ENCODE measurements at regions not wholly inside any gene's neighbourhood (a gene's known extent, or its start where the extent isn't known, plus 50 kb on each side); places are given as distances from the start of the nearest gene placed in this dataset.
"Not testable (repeated sequence)": the region's sequence is repeated elsewhere in the genome, so short reads cannot be mapped to it uniquely, and the experiment has no call there.

DNA sequence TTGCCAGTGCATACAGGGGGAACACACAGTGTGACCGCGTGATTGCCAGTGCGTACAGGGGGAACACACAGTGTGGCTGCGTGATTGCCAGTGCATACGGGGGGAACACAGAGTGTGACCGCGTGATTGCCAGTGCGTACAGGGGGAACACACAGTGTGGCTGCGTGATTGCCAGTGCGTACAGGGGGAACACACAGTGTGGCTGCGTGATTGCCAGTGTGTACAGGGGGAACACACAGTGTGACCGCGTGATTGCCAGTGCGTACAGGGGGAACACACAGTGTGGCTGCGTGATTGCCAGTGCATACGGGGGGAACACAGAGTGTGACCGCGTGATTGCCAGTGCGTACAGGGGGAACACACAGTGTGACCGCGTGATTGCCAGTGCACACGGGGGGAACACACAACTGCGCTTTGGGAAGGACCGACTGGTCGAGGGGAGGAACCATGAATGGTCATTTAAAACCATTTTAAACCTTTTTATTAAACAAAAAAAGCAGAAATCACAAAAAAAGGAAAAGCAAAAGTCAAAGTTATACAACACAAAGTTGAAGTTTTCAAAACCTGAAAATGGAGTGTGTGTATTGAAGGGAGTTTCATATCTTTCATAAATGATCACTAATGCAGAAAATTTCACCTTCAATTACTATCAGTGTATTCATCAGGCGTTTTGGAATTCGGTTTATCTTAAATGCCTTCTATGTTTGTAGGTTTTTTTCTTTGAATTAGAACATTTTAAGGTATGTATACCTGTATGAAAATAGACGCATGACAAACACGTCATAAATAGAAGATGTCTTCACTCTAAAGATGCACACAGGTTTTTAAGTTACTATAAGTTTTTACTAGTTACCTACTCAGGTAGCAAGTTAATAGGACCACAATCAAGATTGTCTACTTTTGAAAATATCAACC, 141.0 kb downstream of the RTP5 start:
- H3K4me3 Mint-ChIP-seq, H3K9me3 Mint-ChIP-seq, DNase-seq, POLR2A ChIA-PET, H3K27me3 Mint-ChIP-seq, H3K36me3 Mint-ChIP-seq: not testable (repeated sequence)
- Mint-ChIP-seq H3K27ac (peak overlapping the region in 5 of 10 donors; percentile 25 to 82 (median 75)), H3K4me1 (peaks cover 3 to 13% (median 10%) of the 10 kb centered on the region in 4 donors)
- ATAC-seq = peak; percentile 55 to 68

DNA sequence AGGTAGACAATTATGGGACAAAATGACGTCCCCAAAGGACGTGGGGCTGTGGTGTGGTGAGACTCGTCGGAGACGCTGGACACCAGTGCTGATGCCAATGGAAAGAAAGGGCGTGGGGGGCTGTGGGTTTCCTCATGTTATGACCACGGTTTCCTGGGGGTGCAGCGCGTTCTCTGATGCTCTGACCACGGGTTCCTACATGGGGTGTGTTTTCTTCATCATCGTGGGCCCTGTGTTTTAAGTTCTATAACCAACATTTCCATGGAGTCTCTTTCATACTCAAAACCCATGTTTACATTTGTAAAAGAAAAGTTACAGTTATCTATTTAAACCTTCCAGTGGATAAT, 141.6 kb downstream of the RTP5 start:
- Mint-ChIP-seq H3K4me1 (peaks cover 3 to 13% (median 10%) of the 10 kb centered on the region in 4 donors), H3K27me3 (no peaks in the 10 kb centered on the region), H3K9me3 (no peaks in the 10 kb centered on the region), H3K4me3 (no peak overlapping the region), H3K36me3 (no peaks in the 10 kb centered on the region), H3K27ac (peak overlapping the region in 7 of 10 donors; percentile 8 to 82 (median 71))
- ATAC-seq = peak; percentile 74 to 81
- DNase-seq = peak in 4 of 10 donors; percentile 31 to 41 (median 37)
- POLR2A ChIA-PET = no interaction called here

DNA sequence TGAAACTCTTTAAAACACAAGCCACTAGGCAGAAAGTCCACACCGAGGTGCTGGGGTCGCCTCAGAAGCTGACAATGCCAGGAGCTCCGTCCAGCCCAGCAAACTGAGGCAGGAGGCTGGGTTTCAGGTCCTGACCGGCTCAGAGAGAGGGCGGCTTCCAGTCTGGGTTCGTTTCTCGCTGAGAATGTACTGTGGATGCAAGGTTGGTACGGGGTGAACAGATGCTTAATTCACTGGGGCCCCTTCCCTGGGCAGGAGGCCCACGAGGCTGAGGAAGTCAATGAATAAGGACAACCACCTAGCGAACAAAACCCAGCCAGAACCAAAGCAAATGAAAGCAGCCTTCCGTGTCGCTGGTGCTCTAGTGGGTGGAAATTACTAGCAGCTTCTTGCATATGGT, 142.0 kb downstream of the RTP5 start:
- POLR2A ChIA-PET = no interaction called here

DNA sequence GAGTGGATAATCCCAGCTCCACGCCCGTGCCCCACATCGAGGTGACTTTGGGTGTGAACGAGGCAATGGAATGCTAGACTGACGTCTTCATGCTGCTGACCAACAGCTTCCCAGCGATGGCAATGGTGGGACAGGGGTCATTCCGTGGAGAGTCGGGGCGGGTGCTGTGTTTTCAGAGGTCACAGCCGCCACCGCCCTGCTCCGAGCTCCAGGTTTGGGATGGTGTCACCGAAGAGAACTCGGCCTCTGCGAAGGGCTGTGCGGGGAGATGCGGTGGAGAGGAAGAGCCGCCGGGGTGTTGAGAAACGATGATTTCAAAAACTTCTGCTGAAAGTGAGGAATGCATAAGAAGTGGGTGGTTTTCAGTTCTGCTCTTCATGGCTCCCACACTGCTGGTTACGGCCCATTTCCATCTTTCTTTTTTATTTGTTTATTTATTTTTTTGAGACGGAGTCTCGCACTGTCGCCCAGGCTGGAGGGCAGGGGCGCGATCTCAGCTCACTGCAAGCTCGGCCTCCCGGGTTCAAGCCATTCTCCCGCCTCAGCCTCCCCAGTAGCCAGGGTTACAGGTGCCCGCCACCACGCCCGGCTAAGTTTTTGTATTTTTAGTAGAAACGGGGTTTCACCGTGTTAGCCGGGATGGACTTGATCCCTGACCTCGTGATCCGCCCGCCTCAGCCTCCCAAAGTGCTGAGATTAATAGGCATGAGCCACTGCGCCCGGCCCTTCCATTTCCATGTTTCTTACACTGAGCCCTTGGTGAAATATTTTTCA, 142.6 kb downstream of the RTP5 start:
- H3K27me3 Mint-ChIP-seq = no peaks in the 10 kb centered on the region
- POLR2A ChIA-PET = no interaction called here
- peak overlapping the region in 1 of 10 donors; percentile 24 for H3K4me3 Mint-ChIP-seq
- no peaks in the 10 kb centered on the region for H3K36me3 Mint-ChIP-seq
- peak overlapping the region in 2 of 10 donors; percentile 39 to 52 for H3K27ac Mint-ChIP-seq
- ATAC-seq (no peak), DNase-seq (no peak)
- peaks cover 0 to 3% (median 0%) of the 10 kb centered on the region in 9 donors for H3K9me3 Mint-ChIP-seq
- peaks cover 3 to 13% (median 10%) of the 10 kb centered on the region in 4 donors for H3K4me1 Mint-ChIP-seq

More for the DNA sequence above, 142.0 kb downstream of the RTP5 start:
- peaks cover 3 to 13% (median 10%) of the 10 kb centered on the region in 4 donors for H3K4me1 Mint-ChIP-seq
- no peak overlapping the region for H3K4me3 Mint-ChIP-seq
- ATAC-seq (peak; percentile 9 to 16), DNase-seq (no peak)
- no peaks in the 10 kb centered on the region for H3K9me3 Mint-ChIP-seq
- peak overlapping the region in 7 of 10 donors; percentile 8 to 80 (median 63) for H3K27ac Mint-ChIP-seq
- no peaks in the 10 kb centered on the region for H3K27me3 Mint-ChIP-seq
- H3K36me3 Mint-ChIP-seq = no peaks in the 10 kb centered on the region

DNA sequence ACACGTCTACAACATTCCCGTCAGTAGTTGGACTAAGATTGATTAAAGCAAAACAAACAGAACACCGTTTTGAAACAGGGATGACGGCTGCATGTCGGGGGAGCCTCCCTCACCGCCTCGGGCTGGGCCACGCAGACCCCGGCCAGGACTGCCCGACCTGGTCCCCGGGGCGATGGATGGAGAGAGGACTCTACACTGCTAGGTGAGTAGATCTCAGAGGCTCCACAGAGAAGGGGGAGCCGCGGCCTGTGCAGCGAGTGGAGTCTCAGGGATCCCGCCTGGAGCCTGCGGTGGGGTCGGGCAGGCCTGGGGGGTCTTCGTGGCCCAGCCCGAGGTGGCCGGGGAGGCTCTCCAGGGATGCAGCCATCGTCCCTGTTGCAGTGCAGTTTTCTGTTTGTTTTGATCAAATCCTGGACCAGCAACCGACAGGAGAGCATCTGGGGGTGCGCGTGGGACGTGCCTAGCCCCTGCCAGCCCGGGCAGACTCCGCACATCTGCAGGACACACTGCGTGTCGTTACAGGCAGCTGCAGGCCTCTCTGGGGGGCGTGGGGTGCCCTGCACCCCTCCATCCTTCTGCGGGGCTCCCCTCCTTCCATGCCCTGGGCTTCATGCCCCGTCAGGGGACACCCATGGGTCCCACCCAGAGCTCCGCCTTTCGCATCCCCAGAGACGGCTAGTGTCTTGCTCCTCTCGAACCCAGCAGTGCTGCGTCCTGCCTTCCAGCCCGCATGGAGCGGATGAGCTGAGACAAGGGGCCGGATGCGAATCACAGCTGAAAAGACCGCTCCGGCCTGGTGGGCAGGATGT, 143.6 kb downstream of the RTP5 start:
- POLR2A ChIA-PET = no interaction called here
- Mint-ChIP-seq H3K4me1 (peaks cover 3 to 13% (median 10%) of the 10 kb centered on the region in 4 donors), H3K27ac (no peak overlapping the region), H3K9me3 (peaks cover 0 to 3% (median 0%) of the 10 kb centered on the region in 9 donors), H3K27me3 (no peaks in the 10 kb centered on the region), H3K4me3 (no peak overlapping the region), H3K36me3 (no peaks in the 10 kb centered on the region)
- DNase-seq (no peak), ATAC-seq (no peak)

DNA sequence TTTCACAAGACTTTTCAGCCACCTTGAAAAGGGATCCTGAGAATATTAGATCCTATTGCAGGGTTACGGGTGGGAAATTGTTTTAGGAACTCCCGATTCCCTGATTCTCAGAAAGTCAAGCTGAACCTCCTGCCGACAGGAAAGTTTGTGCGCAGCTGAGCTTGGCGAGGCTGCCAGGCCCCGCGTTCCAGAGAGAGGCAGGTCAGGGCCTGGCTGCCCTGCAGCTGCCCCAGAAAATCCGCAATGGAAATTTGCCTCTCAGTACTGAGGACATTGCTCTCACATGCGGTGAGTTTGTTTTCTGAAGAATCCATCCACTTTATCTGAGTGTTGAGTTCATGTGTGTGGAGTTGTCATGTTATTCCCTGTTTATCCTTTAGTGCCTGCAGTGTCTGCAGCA, 144.2 kb downstream of the RTP5 start:
- POLR2A ChIA-PET = no interaction called here
- no peaks in the 10 kb centered on the region for H3K36me3 Mint-ChIP-seq
- peaks cover 3 to 13% (median 10%) of the 10 kb centered on the region in 4 donors for H3K4me1 Mint-ChIP-seq
- DNase-seq (no peak), ATAC-seq (no peak)
- H3K9me3 Mint-ChIP-seq = peaks cover 0 to 7% (median 0%) of the 10 kb centered on the region in 9 donors
- H3K27me3 Mint-ChIP-seq = no peaks in the 10 kb centered on the region
- no peak overlapping the region for H3K4me3 Mint-ChIP-seq
- no peak overlapping the region for H3K27ac Mint-ChIP-seq

DNA sequence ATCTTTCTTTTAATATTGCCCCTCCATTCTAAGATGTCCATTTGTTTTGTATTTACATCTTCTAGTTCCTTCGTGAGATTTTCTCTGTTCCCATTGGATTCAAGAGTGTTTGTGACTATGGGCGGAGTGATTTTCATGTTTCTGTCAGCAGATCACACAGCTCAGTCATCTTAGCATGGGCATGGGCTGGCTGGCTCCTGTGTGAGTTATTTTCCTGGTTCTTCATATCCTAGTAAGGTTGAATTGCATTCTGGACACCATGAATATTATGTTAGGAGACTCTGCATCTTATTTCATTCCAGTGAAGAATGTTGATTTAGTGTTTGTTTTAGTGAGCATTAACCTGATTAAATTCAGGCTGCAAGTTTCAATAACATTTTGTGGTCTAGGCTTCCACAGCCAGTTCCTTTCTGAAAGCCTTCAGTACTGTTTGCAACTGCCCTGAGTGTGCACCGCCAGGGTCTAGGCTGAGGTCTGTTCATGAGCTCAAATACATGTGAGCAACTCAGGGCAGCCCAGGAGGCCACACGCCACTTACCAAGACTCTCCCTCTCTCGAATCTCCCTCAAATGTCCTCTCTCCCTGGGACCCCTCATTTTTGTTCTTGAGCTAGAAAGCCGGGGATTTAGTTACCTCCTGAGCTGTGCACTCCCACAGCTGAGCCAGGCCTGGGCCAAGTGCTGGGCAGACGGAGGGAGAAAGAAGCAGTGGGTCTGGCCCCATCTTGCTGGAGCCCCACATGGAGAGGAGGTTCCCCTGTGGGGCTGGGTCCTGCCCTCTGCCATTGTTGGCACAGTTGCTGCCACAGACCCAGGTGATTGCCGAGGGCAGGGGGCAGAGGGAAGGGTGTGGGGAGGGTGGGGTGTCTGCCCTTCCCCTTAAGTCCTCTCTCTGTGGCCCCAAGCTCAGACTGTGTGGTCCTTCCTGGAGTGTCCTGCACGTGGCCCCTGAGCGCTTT, 145.9 kb downstream of the RTP5 start:
- ATAC-seq (no peak), DNase-seq (no peak)
- Mint-ChIP-seq H3K27ac (no peak overlapping the region), H3K4me1 (peaks cover 3 to 13% (median 12%) of the 10 kb centered on the region in 4 donors), H3K27me3 (peaks cover 0 to 2% (median 0%) of the 10 kb centered on the region in 5 donors), H3K4me3 (no peak overlapping the region), H3K36me3 (no peaks in the 10 kb centered on the region), H3K9me3 (peaks cover 0 to 16% (median 0%) of the 10 kb centered on the region in 9 donors)
- POLR2A ChIA-PET = interaction anchor here (1.2 kb wide), 1 partner anchor 16 kb away, joined by 3 read pairs; no protein-coding TSS in a partner anchor

DNA sequence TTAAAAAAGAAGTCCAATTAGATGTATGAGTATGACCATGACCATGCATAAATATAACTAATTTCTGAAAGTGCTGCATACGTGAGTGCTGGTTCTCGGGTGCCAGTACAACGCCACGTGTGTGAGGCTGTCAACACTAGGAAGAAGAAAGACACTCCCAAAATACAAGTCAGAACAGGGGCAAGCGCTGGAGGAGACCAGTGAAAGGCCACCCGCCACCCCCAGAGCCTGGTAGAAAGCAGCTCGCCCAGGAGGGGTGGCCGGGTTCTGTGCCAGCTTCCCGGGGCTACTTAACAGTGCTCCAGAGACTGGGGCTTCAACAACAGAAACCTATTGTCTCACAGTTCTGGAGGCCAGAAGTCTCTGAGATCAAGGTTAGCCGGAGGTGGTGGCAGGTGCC, 147.6 kb downstream of the RTP5 start:
- Mint-ChIP-seq H3K27me3 (peaks cover 0 to 2% (median 0%) of the 10 kb centered on the region in 5 donors), H3K36me3 (peaks cover 0 to 6% (median 0%) of the 10 kb centered on the region in 3 donors), H3K9me3 (peaks cover 0 to 27% (median 0%) of the 10 kb centered on the region in 9 donors), H3K27ac (no peak overlapping the region), H3K4me3 (no peak overlapping the region), H3K4me1 (peaks cover 2 to 7% (median 5%) of the 10 kb centered on the region in 4 donors)
- no peak for ATAC-seq
- POLR2A ChIA-PET = no interaction called here
- DNase-seq = no peak

DNA sequence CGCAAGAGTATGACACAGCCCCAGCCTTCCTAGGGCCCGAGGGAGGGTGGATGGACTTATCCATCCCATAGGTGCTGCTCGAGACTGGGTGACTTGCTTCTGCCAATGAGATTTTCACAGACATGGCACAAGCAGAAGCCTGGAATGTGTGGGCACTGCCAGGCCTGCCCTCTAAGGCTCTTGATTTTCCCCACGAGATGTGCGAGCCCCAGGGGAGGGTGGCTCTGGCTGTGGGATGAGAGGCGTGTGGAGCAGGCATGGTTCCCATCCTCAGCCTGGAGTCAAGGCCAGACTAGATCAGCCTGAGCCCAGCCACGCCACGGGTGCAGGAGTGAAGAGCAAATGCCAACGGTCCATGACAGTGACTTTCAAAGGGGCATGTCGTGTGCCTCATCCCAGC, 148.9 kb downstream of the RTP5 start:
- H3K27ac Mint-ChIP-seq, DNase-seq, ATAC-seq, H3K4me3 Mint-ChIP-seq, H3K27me3 Mint-ChIP-seq: not testable (repeated sequence)
- POLR2A ChIA-PET = interaction anchor here (0.6 kb wide), 1 partner anchor 8 kb away, joined by 3 read pairs; no protein-coding TSS in a partner anchor
- H3K4me1 Mint-ChIP-seq = peaks cover 3 to 15% (median 6%) of the 10 kb centered on the region in 4 donors
- peaks cover 0 to 16% (median 0%) of the 10 kb centered on the region in 3 donors for H3K36me3 Mint-ChIP-seq
- H3K9me3 Mint-ChIP-seq = peaks cover 0 to 39% (median 0%) of the 10 kb centered on the region in 9 donors

DNA sequence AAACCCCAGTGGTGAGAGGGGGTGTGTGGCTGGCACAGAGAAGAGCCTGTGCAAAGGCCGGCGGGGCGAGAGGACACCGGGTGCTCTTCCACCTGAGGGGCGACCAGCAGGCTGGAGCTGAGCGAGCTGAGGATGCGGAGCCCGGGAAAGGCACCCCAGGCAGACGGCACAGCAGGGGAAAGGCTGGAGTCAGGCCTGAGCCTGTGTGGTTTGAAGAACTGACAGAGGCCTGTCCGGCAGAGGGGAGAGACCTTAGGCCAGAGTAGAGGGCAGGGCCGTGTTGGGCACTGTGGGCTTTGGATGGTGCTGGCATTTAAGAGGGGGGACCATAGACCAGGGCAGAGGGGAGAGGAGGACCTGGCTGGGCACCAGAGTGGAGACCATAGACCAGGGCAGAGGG, 149.8 kb downstream of the RTP5 start:
- DNase-seq = no peak
- Mint-ChIP-seq H3K9me3 (peaks cover 0 to 43% (median 0%) of the 10 kb centered on the region in 9 donors), H3K36me3 (peaks cover under 1 to 23% (median under 1%) of the 10 kb centered on the region in 3 donors), H3K4me1 (peaks cover 3 to 15% (median 6%) of the 10 kb centered on the region in 4 donors), H3K27ac (peak overlapping the region in 2 of 10 donors; percentile 29 to 52), H3K4me3 (no peak overlapping the region), H3K27me3 (peaks cover 0 to 9% (median 0%) of the 10 kb centered on the region in 5 donors)
- ATAC-seq = no peak
- POLR2A ChIA-PET = interaction anchor here (0.6 kb wide), 1 partner anchor 7 kb away, joined by 3 read pairs; no protein-coding TSS in a partner anchor

Measured in naive thymus-derived CD8-positive, alpha-beta T cell (primary cell).